Peyer's patch (tissue), 4 donors: ENCODE measurements at regions not wholly inside any gene's neighbourhood (a gene's known extent, or its start where the extent isn't known, plus 50 kb on each side); places are given as distances from the start of the nearest gene placed in this dataset.

Experiments used
- DNase-seq, 3 donors: peaks; one replicate each; pipeline ENCODE4 v3.0.0-alpha.2; 2017 to 2019
- H3K27ac ChIP-seq, 4 donors: fragments of 200-600 bp; sonication (generic); one replicate each; pipeline ENCODE4 v1.5.1; 2016 to 2019
- H3K27me3 ChIP-seq, 2 donors: fragments of 200-600 bp; sonication (generic); one replicate each; pipeline ENCODE4 v1.5.1; 2019
- H3K36me3 ChIP-seq, 3 donors: fragments of 200-600 bp; sonication (generic); one replicate each; pipeline ENCODE4 v1.5.1; 2016 to 2019
- H3K4me1 ChIP-seq, 4 donors: fragments of 200-600 bp; sonication (generic); one replicate each; pipeline ENCODE4 v1.5.1; 2016 to 2019
- H3K4me3 ChIP-seq, 4 donors: fragments of 200-600 bp; sonication (generic); 1 replicate in 3 of 4; 2 replicates in 1 of 4; pipeline ENCODE4 v1.5.1; 2016 to 2019; ENCODE audit warnings: mild to moderate bottlenecking in 1 of 4
- H3K9me3 ChIP-seq, 4 donors: fragments of 200-600 bp; sonication (generic); one replicate each; pipeline ENCODE4 v1.5.1; 2016 to 2019; ENCODE audit warnings: mild to moderate bottlenecking in 1 of 4
- POLR2A ChIP-seq, 2 donors: fragments of 450-650 bp; IDR thresholded peaks; one replicate each; pipeline ENCODE4 v1.5.1; 2017; ENCODE audit warnings: antibody characterized with exemption in 2 of 2, mild to moderate bottlenecking in 2 of 2, moderate library complexity in 2 of 2
- TF ChIP-seq, protein P1 (sequence below), 6 experiments: fragments of 450-650 bp in 4 of 6; fragments of 200-600 bp in 2 of 6; sonication (generic) in 1 of 6; IDR thresholded peaks; one replicate each; pipeline ENCODE4 v1.5.1; 2017 to 2019; ENCODE audit warnings: antibody characterized with exemption in 6 of 6, mild to moderate bottlenecking in 3 of 6, moderate library complexity in 1 of 6

DNA sequence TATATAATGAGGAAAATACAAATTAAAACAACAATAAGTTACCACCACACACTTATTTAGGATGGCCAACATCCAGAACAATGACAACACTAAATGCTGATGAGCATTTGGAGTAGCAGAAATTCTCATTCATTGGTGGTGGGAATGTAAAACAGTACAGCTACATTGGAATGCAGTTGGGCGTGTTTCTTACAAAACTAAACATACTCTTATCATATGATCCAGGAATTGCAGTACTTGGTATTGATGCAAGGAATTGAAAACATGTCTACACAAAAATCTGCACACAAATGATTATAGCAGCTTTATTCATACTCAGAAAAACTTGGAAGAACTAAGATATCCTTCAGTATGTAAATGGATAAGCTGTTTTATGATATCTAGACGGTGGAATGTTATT, 594.2 kb downstream of the ZBBX start:
- Histone ChIP-seq H3K4me1 (no peaks in the 10 kb centered on the region), H3K27ac (no peak overlapping the region), H3K36me3 (no peaks in the 10 kb centered on the region), H3K27me3 (no peaks in the 10 kb centered on the region), H3K4me3 (no peak overlapping the region), H3K9me3 (no peaks in the 10 kb centered on the region)
- no peak for DNase-seq
- TF ChIP-seq, protein P1, sequence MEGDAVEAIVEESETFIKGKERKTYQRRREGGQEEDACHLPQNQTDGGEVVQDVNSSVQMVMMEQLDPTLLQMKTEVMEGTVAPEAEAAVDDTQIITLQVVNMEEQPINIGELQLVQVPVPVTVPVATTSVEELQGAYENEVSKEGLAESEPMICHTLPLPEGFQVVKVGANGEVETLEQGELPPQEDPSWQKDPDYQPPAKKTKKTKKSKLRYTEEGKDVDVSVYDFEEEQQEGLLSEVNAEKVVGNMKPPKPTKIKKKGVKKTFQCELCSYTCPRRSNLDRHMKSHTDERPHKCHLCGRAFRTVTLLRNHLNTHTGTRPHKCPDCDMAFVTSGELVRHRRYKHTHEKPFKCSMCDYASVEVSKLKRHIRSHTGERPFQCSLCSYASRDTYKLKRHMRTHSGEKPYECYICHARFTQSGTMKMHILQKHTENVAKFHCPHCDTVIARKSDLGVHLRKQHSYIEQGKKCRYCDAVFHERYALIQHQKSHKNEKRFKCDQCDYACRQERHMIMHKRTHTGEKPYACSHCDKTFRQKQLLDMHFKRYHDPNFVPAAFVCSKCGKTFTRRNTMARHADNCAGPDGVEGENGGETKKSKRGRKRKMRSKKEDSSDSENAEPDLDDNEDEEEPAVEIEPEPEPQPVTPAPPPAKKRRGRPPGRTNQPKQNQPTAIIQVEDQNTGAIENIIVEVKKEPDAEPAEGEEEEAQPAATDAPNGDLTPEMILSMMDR (IDR thresholded peaks at IDR 0.05): no peak
- TF ChIP-seq POLR2A (IDR thresholded peaks at IDR 0.05): no peak

DNA sequence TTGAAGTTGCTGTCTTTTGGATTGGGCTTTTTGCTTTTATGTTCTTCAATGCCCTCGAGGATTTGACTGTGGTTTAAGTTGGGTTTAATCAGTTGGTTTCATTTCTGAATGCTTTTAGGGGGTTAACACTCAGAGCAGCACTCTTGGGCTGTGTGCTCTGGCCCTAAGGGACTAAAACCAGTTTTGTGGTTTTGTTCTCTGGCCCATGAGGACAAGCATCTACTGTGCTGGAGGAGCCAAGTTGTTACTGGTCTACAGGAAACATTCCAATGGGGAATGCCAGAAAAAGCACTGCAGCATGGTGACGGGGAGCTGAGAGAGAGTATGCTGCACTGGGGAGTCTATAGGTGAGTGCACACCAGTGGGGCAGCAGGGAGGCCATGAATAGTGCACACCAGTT, 596.9 kb downstream of the ZBBX start:
- Histone ChIP-seq H3K4me1 (no peaks in the 10 kb centered on the region), H3K9me3 (no peaks in the 10 kb centered on the region), H3K27ac (no peak overlapping the region), H3K4me3 (no peak overlapping the region), H3K27me3 (no peaks in the 10 kb centered on the region), H3K36me3 (no peaks in the 10 kb centered on the region)
- no peak for DNase-seq
- no peak for TF ChIP-seq POLR2A (IDR thresholded peaks at IDR 0.05)
- TF ChIP-seq, protein P1 (IDR thresholded peaks at IDR 0.05): no peak

DNA sequence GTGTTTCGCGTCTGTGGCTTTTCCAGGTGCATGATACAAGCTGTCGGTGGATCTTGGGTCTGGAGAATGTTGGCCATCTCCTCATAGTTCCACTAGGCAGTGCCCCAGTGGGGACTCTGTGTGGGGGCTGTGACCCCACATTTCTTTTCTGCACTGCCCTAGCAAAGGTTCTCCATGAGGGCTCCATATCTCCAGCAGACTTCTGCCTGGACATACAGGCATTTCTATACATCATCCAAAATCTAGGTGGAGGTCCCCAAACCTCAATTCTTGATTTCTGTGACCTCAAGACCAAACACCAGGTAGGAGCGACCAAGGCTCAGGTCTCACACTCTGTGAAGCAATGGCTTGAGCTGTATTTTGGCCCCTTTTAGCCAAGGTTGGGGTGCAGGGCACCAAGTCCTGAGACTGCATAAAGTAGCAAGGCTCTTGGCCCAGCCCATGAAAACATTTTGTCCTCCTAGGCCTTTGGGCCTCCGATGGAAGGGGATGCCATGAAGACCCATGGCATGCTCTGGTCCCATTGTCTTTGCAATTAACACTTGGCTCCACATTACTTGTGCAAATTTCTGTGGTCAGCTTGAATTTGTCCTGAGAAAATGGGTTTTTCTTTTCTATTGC, 615.3 kb downstream of the ZBBX start:
- H3K9me3 ChIP-seq: peaks cover 0 to 4% (median 0%) of the 10 kb centered on the region in 4 donors
- H3K27ac ChIP-seq: no peak overlapping the region
- no peaks in the 10 kb centered on the region for H3K36me3 ChIP-seq
- no peak overlapping the region for H3K4me3 ChIP-seq
- H3K27me3 ChIP-seq: no peaks in the 10 kb centered on the region
- no peak for TF ChIP-seq POLR2A (IDR thresholded peaks at IDR 0.05)
- TF ChIP-seq, protein P1 (IDR thresholded peaks at IDR 0.05): no peak
- no peak for DNase-seq
- no peaks in the 10 kb centered on the region for H3K4me1 ChIP-seq

DNA sequence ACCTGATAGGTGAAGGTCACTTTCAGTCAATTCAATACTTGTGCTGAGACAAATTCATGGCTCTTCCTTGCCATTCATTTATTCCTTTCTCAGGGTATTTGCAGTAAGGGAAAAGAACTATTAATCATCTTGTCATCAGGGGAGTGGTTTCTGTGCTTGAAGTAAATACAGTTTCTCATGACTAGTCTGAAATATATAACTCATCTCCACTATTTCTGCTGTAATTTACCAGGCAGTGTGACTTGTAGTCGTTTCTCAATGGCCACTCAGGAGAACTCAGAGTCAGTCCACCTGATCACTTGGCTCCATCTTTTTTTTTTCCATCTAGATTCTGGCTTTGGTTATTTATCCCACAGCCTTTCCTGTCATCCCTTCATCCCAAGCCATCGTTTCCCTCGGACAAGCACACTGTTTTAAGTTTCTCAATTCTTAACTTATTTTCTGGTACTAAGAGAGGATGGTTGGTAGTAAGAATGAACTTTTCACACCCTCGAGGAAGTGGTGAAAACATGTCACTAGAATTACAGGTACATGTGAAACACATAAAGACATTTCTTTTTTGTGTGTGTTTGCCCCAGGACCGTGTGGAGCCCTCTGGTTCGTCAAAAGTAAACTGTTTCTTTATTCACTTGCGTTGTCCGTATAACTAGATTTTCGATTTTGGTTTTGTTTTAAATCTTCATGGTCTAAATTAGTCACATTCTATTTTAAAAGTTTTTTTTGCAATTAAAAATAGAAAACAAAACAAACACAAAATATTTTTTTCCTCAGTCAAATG, 620.2 kb downstream of the ZBBX start:
- Histone ChIP-seq H3K36me3 (no peaks in the 10 kb centered on the region), H3K9me3 (peaks cover 0 to 3% (median 0%) of the 10 kb centered on the region in 4 donors), H3K4me3 (no peak overlapping the region), H3K27me3 (no peaks in the 10 kb centered on the region), H3K27ac (no peak overlapping the region), H3K4me1 (no peaks in the 10 kb centered on the region)
- no peak for DNase-seq
- TF ChIP-seq POLR2A (IDR thresholded peaks at IDR 0.05): no peak
- TF ChIP-seq, protein P1 (IDR thresholded peaks at IDR 0.05): no peak

DNA sequence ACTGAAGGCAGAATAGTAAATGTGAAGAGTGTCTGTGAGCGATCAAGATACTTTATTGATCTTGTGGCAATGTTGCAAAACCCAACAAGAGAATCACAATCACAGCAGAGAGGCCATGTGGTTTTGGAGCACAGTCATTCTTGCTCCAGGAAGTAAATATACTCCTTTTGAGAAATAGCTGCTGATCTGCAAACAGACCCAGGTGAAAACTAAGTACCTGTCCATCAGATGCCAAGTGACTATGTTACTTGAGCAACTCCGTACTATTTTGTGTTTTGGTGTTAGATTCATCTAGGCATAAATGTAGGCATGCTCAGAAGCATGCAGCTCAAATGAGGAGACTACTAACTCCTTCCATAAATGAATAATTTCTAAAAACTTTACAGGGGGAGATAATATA, 627.9 kb downstream of the ZBBX start:
- Histone ChIP-seq H3K4me1 (no peaks in the 10 kb centered on the region), H3K27ac (no peak overlapping the region), H3K9me3 (no peaks in the 10 kb centered on the region), H3K27me3 (no peaks in the 10 kb centered on the region), H3K4me3 (no peak overlapping the region), H3K36me3 (no peaks in the 10 kb centered on the region)
- DNase-seq: no peak
- TF ChIP-seq, protein P1 (IDR thresholded peaks at IDR 0.05): no peak
- TF ChIP-seq POLR2A (IDR thresholded peaks at IDR 0.05): no peak
